OCI-LY7 (cell line): ENCODE measurements at regions not wholly inside any gene's neighbourhood (a gene's known extent, or its start where the extent isn't known, plus 50 kb on each side); places are given as distances from the start of the nearest gene placed in this dataset.

Experiments used
- BruUV-seq: library from RNA; stranded (reverse); fragments of 400-500 nt; replicated peaks from 2 replicates; lab custom pipeline; 2021; lab: Mats Ljungman, UMichigan
- CTCF ChIA-PET: fragments of 300-600 bp; sonication (Branson Sonifier 250); formaldehyde crosslinking; loops from one replicate; lab custom pipeline; 2022; ENCODE audit warnings: antibody characterized with exemption; ENCODE audit not compliant: unreplicated experiment; lab: Charles Lee
- POLR2A ChIA-PET: fragments of 300-600 bp; sonication (Branson Sonifier 250); formaldehyde crosslinking; loops from one replicate; lab custom pipeline; 2022; ENCODE audit warnings: antibody characterized with exemption; lab: Charles Lee
- DNase-seq: peaks from one replicate; pipeline ENCODE4 v3.0.0-alpha.2; 2015; ENCODE audit warnings: low spot score
- H2AFZ ChIP-seq: fragments of 200-600 bp; sonication (generic), shearing (Covaris generic); 2 replicates; pipeline ENCODE4 v1.6.1; 2014; ENCODE audit warnings: mild to moderate bottlenecking, antibody characterized with exemption, low read length, moderate library complexity
- H3K27ac ChIP-seq: fragments of 200-600 bp; sonication (generic); 2 replicates; pipeline ENCODE4 v1.5.1; 2014; ENCODE audit warnings: mixed run types, low read depth, mild to moderate bottlenecking, moderate library complexity, low read length, inconsistent platforms; ENCODE audit not compliant: poor library complexity, severe bottlenecking
- H3K36me3 ChIP-seq: fragments of 200-600 bp; sonication (generic); 2 replicates; pipeline ENCODE4 v1.6.1; 2014; ENCODE audit warnings: mild to moderate bottlenecking, antibody characterized with exemption, low read length, moderate library complexity, mixed read lengths; ENCODE audit not compliant: insufficient read depth
- H3K4me1 ChIP-seq: fragments of 200-600 bp; sonication (generic); 2 replicates; pipeline ENCODE4 v1.5.1; 2014; ENCODE audit warnings: mild to moderate bottlenecking, low read length; ENCODE audit not compliant: insufficient read depth, poor library complexity, severe bottlenecking
- H3K4me2 ChIP-seq: fragments of 200-600 bp; sonication (generic); 2 replicates; pipeline ENCODE4 v1.6.1; 2014; ENCODE audit warnings: mild to moderate bottlenecking, low read length
- H3K4me3 ChIP-seq: fragments of 200-600 bp; sonication (generic); 2 replicates; pipeline ENCODE4 v1.5.1; 2014; ENCODE audit warnings: mild to moderate bottlenecking, low read depth, low read length; ENCODE audit not compliant: poor library complexity, severe bottlenecking
- H3K79me2 ChIP-seq: fragments of 200-600 bp; sonication (generic); 2 replicates; pipeline ENCODE4 v1.6.1; 2016; ENCODE audit warnings: low read depth, mild to moderate bottlenecking, low read length, moderate library complexity, mixed read lengths; ENCODE audit not compliant: insufficient read depth
- H3K9me2 ChIP-seq: fragments of 200-600 bp; sonication (generic); 2 replicates; pipeline ENCODE4 v1.6.1; 2016; ENCODE audit warnings: mild to moderate bottlenecking, low read length, mixed read lengths; ENCODE audit not compliant: insufficient read depth
- H3K9me3 ChIP-seq: fragments of 200-600 bp; sonication (generic); 2 replicates; pipeline ENCODE4 v1.6.1; 2014; ENCODE audit warnings: mild to moderate bottlenecking, mixed run types, low read length, mixed read lengths
- H4K20me1 ChIP-seq: fragments of 200-600 bp; sonication (generic); 2 replicates; pipeline ENCODE4 v1.6.1; 2014; ENCODE audit warnings: mild to moderate bottlenecking, antibody characterized with exemption, low read length, moderate library complexity, mixed read lengths; ENCODE audit not compliant: insufficient read depth
- EZH2phosphoT487 ChIP-seq: fragments of 200-600 bp; sonication (generic); IDR thresholded peaks from 2 replicates; pipeline ENCODE4 v1.6.1; 2018; ENCODE audit warnings: low read depth, borderline replicate concordance, mild to moderate bottlenecking, mixed run types, antibody characterized with exemption, low read length, moderate library complexity, mixed read lengths
- intact Hi-C: fragments of 100-400 bp; cut with micrococcal nuclease; formaldehyde crosslinking; loops from one replicate; pipeline ENCODE4 v1.10.0; 2022; ENCODE audit not compliant: unreplicated experiment
- TF ChIP-seq, protein P1 (sequence below): fragments of 200-600 bp; sonication (generic); conservative IDR thresholded peaks from 2 replicates; pipeline ENCODE4 v1.5.1; 2014; ENCODE audit warnings: mild to moderate bottlenecking, antibody characterized with exemption, low read length, moderate library complexity, mixed read lengths

DNA sequence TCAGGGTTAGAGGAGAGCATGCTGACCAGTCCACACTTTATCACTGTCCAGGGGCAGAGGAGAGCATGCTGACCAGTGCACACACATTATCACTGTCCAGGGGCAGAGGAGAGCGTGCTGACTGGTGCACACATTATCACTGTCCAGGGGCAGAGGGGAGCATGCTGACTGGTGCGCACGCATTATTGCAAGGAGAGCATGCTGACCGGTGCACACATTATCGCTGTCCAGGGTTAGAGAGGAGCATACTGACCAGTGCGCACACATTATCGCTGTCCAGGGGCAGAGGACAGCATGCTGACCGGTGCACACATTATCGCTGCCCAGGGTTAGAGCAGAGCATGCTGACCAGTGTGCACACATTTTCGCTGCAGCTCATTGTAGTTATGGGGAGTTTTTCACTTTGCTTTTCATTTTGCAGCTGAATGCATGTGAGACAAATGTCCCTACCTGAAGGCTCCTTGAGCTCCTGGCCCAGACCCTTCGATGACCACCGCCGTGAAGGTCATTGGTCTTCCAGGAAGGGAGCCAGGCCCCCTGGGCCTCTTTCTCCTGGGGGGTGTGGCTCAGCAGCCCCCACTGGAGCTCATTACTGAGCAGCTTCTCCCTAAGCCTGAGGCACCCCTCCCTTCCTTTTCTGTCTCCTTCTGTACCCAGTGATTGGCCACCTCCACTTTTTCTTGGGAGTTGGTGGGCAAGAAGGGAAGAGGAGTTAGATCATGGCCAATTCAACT is 178.8 kb upstream of the AFDN start:
- no peaks in the 10 kb centered on the region for H4K20me1 ChIP-seq
- intact Hi-C loops, result no loop called here
- TF ChIP-seq EZH2phosphoT487, result no peak
- TF ChIP-seq, protein P1, sequence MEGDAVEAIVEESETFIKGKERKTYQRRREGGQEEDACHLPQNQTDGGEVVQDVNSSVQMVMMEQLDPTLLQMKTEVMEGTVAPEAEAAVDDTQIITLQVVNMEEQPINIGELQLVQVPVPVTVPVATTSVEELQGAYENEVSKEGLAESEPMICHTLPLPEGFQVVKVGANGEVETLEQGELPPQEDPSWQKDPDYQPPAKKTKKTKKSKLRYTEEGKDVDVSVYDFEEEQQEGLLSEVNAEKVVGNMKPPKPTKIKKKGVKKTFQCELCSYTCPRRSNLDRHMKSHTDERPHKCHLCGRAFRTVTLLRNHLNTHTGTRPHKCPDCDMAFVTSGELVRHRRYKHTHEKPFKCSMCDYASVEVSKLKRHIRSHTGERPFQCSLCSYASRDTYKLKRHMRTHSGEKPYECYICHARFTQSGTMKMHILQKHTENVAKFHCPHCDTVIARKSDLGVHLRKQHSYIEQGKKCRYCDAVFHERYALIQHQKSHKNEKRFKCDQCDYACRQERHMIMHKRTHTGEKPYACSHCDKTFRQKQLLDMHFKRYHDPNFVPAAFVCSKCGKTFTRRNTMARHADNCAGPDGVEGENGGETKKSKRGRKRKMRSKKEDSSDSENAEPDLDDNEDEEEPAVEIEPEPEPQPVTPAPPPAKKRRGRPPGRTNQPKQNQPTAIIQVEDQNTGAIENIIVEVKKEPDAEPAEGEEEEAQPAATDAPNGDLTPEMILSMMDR, result no peak
- H3K4me2 ChIP-seq, result no peak overlapping the region
- no peaks in the 10 kb centered on the region for H3K79me2 ChIP-seq
- POLR2A ChIA-PET, result interaction anchor here (0.6 kb wide), 1 partner anchor 403 kb away, joined by 3 read pairs; no protein-coding TSS in a partner anchor
- no peaks in the 10 kb centered on the region for H3K9me2 ChIP-seq
- no peak overlapping the region for H2AFZ ChIP-seq
- BruUV-seq, result no TSS peak
- no peak overlapping the region for H3K27ac ChIP-seq
- DNase-seq, result no peak
- no peak overlapping the region for H3K4me3 ChIP-seq
- H3K4me1 ChIP-seq, result no peaks in the 10 kb centered on the region
- CTCF ChIA-PET, result no interaction called here
- H3K36me3 ChIP-seq, result no peaks in the 10 kb centered on the region
- H3K9me3 ChIP-seq, result peaks cover 7% of the 10 kb centered on the region; the same call in 1 of the 2 replicates

DNA sequence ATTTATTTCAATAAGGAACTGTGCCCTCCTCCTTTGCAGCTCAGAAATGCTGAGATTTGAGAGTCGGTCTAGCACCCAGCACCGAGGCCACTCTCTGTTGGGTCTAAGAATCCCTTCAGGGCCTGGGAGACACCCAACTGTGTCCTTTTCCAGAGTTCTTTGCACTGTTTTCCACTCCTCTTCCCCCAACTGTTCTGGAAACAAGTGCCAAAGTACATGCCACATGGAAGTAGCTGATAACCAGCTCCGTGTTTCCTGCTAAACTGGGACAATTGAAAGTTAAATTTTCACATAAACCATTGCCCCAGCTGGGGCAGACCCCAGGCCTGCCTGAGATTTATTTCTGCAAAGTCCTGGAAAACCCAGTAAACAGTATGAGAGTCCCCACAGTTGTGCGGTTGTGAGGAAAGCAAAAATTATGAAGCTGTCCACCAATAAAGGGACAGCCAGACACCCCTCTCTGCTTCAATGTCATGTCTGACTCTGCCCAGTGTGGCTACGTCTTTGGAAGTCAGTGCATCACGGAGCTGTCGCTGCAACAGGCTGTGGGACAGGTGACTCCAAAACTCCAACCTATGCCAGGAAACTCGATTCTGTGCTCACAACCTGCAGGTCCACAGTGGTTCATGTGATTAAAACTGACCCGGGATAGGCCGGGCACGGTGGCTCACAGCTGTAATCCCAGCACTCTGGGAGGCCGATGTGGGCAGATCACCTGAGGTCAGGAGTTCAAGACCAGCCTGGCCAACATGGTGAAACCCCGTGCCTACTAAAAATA is 178.0 kb upstream of the AFDN start:
- Histone ChIP-seq H3K4me3 (no peak overlapping the region), H2AFZ (no peak overlapping the region), H3K79me2 (no peaks in the 10 kb centered on the region), H3K9me2 (no peaks in the 10 kb centered on the region), H4K20me1 (no peaks in the 10 kb centered on the region), H3K4me1 (no peaks in the 10 kb centered on the region), H3K9me3 (peaks cover 7% of the 10 kb centered on the region; the same call in 1 of the 2 replicates), H3K4me2 (no peak overlapping the region), H3K27ac (no peak overlapping the region), H3K36me3 (no peaks in the 10 kb centered on the region)
- intact Hi-C loops, result no loop called here
- no TSS peak for BruUV-seq
- ChIA-PET CTCF (no interaction called here), POLR2A (no interaction called here)
- TF ChIP-seq, protein P1, result no peak
- TF ChIP-seq EZH2phosphoT487, result no peak
- DNase-seq, result no peak

DNA sequence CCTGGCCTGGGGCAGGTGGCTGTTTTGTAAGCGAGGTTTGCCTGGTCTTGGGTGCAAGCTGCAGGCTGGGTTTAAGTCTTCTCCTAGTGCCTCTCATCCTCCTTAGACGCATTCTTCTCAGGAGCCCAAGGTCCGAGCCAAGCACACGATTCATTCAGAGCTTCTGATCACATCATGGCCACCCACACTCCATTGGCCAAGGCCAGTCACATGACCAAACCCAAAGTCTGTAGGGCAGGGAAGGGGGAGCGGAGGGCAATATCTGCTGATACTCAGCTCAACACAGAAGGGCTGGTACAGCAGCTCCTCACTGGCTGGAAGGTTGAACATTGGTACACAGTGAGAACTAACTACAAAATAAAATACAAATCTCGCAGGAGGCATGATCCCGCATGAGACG is 177.2 kb upstream of the AFDN start:
- ChIA-PET CTCF (no interaction called here), POLR2A (no interaction called here)
- Histone ChIP-seq H3K79me2 (no peaks in the 10 kb centered on the region), H3K4me2 (no peak overlapping the region), H3K27ac (no peak overlapping the region), H2AFZ (no peak overlapping the region), H3K36me3 (no peaks in the 10 kb centered on the region), H4K20me1 (no peaks in the 10 kb centered on the region), H3K9me3 (peaks cover 7% of the 10 kb centered on the region; the same call in 1 of the 2 replicates), H3K4me1 (no peaks in the 10 kb centered on the region), H3K4me3 (no peak overlapping the region), H3K9me2 (no peaks in the 10 kb centered on the region)
- TF ChIP-seq EZH2phosphoT487, result no peak
- TF ChIP-seq, protein P1, result no peak
- no TSS peak for BruUV-seq
- intact Hi-C loops, result no loop called here
- DNase-seq, result no peak
